ENCODE measurements at regions not wholly inside any gene's neighbourhood (a gene's known extent, or its start where the extent isn't known, plus 50 kb on each side); places are given as distances from the start of the nearest gene placed in this dataset.
"Not testable (repeated sequence)": the region's sequence is repeated elsewhere in the genome, so short reads cannot be mapped to it uniquely, and the experiment has no call there.

DNA sequence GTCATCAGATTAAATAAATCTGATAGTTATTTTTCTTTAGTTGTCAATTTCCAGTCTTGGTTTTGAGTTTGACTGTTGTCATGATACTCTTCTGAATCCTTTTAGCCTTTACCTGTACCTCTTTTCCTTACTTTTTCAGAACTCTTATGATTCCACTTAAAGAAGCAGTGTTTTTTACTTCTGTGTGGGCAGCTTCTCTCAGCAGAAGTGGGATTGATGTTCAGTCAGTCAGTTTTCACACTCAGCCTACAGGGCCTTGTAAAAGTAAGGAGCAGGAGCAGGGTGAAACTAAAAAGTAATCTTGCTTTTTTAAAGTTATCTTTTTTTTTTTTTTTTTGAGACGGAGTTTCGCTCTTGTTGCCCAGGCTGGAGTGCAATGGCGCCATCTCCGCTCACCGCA is 75.1 kb downstream of the HAUS1 start:
- no peak for DNase-seq

DNA sequence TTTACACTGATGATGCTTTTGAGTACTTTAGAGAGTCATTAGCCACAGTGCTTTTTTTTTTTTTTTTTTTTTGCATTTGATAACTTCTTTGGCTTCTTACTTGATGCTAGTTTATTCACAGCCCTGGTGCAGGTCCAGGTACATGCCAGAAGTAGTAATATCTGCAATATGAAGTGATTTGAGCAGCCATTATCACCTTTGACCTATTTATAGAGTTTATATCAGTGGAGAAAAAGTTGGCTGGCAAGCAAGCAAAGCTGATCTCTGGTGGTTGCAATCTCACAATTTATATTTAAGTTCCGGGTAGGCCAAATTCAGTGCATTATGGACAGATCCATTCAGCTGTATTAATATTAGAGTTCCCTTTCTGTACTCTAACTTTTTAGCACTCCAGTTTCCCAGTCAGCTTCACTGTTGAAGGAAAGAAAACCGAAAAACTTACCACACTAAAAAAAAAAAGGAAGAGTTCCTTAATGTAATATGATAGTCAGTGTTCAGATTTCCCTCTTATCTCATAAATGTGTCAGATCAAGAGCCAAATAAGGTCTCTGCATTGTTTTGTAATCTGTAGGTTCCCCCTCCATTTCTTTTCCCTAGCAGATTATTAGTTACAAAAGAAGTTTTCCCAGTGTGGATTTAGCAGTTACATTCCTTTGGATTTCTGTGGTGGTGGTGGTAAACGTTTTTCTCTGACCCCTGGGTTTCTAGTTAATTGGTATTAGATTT is 78.6 kb downstream of the HAUS1 start:
- no peak for DNase-seq

DNA sequence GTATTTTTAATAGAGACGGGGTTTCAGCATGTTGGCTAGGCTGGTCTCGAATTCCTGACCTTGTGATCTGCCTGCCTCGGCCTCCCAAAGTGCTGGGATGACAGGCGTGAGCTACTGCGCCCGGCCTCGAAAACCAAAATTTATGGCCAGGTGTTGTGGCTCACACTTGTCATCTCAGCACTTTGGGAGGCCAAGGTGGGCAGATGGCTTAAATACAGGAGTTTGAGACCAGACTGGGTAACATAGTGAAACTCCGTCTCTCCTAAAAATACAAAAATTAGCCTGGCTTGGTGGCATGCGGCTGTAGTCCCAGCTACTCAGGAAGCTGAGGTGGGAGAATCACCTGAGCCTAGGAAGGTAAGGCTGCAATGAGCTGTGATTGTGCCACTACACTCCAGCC is 80.1 kb downstream of the HAUS1 start:
- DNase-seq: not testable (repeated sequence)

DNA sequence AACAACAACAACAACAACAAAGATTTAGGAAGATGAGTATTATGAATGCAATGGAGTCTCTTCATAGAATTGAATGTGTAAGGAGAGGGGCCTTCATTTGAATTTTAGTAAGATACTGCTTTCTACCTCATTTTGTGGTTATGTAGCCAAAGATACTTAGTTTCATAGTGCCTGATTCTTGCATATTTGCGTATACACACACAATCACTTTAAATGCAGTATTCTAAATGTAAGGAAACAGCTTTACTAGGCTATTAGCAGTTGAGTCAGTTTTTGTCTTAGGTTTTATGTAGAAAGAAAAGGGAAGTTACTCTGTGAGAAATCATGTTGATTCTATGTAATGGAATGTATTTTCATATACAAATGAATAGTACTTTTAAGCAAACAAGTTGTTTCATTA is 80.5 kb downstream of the HAUS1 start:
- no peak for DNase-seq

DNA sequence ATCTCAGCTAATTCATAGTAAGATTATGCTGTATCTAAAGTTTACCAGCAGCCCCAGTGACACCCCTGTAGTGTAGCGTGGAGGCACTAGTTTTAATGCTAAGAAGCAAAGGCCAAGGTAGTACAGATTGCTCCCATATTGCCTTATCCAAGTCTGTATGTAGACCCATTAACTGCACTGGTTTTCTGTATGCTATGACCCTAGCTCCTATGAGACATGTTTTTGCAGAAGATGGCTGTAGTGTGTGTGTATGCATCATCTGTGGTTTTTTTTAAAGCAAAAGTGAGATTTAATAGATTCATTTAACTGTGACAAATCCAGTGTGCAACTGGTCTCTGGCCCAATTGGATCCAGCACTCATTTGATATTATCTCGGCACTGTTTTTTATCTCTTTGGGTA is 86.5 kb downstream of the HAUS1 start:
- DNase-seq: no peak

DNA sequence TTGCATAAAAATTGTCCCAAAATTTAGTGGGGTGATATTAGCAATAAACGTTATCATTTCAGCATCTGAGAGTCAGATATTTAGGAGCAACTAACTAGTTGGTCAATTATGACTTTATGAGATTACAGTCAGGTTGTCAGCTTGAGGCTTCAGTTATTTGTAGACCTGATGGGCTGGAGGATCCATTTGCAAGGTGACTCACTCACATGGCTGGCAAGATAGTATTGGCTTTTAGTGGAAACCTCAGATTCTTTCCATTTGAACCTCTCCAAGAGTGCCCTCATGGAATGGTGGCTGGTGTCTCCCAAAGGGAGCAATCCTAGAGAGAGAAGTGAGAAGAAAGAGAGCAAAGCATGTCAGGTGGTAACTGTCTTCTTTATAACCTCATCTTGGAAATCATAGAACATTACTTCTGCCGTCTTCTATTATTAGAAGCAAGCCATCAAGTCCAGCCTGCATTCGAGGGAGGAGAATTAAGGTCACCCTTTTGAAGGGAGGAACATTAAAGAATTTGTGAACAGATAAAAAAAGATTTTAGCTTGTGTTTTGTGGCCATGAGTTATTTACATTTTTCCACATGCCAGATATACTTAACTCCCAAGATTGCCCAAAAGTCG is 92.5 kb downstream of the HAUS1 start:
- no peak for DNase-seq

DNA sequence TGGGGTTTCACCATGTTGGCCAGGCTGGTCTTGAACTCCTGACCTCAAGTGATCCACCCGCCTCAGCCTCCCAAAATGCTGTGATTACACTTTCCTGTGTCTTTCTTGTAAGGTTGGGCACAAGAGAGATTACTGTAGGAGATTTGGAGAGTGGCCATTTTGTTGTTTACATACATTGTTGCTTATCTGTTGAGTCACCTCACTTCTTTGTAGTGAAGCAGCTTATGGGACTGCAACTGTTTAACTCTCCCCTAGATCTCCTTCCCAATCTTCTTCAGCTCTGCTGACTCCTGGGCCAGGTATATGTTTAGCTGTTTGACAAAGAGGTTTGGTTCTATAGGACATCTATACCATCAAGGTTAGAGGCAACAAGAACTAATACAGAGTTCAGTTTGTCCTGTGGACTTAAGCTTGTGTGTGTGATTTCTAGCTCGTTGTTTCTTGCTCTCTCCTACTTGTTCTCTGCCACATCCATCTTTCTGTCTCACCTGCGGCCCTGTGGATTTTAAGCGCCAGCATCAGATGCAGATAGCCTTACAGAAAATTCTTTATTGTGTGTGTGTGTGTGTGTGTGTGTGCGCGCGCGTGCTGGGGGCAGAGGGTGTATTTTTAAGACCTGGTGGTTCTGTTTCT is 95.4 kb downstream of the HAUS1 start:
- no peak for DNase-seq

DNA sequence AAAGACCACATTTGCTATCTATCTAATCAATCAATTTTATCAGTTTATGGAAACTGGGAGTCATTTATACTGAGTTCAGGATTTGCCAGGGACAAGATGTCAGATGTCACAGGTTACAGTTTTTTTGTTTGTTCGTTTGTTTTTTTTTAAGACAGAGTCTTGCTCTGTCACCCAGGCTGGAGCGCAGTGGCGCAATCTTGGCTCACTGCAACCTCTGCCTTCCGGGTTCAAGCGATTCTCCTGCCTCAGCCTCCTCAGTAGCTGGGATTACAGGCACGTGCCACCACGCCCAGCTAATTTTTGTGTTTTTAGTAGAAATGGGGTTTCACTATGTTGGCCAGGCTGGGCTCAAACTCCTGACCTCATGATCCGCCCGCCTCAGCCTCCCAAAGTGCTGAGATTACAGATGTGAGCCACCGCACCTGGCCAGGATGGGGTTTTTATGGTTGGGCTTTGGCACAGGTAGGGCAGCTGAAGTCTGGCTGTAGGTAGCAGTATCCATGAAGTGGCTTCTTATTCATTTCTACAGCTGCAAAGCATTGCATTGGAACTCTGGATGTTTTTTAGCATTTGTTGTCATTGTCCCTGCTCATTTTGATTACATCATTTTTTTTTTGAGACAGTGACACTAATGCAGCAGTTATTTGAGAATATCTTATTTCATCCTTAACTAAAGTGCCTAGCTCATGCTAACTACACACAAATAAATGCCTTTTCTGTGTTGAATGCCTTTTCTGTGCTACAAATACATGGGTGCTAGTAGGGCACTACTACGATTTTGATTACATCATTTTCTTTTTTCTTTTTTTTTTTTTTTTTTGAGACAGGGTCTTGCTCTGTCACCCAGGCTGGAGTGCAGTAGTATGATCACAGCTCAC is 96.2 kb downstream of the HAUS1 start:
- DNase-seq: not testable (repeated sequence)

DNA sequence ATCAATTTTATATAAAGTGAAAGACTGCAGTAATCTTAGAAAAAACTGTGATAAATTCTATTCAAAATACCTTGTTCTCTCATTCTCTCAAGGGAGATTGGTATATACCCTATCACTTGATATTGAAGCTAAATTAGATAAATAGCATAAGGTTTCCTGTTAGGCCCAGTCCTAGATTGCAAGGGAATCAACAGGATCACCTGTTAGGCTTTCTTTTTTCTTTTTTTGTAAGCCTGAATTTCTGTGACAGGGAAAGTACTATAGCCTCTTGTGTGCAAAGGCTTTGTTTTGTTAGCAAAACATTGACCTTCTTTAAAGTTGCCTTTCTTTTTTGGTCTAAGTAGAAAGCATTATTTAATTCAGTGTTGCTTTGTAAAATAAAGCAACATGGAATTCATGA is 100.0 kb downstream of the HAUS1 start:
- DNase-seq: no peak

DNA sequence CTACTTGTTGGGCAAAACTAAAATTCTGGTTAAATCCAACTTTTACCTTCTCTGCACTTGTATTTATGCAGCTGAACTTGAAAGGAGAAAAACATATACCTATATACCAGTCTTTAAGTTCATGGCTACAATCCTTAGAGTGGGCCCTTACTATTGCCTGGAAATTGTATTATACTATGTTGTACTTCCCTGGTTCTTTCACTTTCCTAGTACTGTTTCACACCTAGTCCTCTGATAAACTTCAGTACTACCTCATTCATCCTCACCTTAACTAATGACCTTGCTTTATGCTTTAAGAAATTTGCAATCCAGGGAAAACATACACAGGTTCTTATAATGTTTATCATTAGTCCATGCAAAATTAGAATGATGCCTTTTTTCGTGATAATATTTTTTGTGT is 103.8 kb downstream of the HAUS1 start:
- no peak for DNase-seq

DNA sequence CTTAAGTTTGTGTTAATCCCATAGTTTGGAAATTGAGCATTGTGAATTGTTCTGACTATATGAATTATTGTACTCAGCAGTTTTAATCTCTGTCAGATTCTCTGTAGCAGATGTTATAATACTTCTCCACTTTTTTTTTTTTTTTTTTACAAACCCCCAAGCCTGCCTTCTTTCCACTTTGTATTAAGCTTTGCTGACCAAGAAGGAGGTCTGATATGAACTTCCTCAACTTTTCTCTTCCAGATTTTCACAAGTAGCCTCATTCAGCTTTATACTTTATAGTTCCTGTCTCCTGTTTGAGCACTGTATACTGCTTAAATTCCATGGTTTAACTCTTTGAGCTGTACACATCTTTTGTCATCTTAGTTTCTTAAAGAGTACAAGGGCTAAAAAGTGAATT is 105.0 kb downstream of the HAUS1 start:
- DNase-seq: no peak

DNA sequence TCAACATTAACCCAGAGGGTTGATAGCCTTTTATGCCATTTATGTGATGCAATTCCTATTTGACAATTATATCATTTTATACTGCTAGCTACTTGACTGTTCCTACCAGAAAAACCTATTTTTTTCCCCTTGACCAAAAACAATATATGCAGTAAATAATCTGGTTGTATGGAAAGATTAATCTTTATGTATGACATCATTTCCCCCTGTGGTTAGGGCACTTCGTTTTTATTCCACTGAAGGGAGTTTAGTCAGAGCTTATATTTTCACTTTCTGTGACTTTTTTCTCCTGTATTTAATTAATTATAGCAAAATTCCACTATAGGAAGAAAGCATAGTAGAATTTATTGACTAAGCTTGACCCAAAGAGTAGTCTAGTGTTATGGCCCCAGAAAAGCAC is 107.6 kb downstream of the HAUS1 start:
- DNase-seq: no peak

DNA sequence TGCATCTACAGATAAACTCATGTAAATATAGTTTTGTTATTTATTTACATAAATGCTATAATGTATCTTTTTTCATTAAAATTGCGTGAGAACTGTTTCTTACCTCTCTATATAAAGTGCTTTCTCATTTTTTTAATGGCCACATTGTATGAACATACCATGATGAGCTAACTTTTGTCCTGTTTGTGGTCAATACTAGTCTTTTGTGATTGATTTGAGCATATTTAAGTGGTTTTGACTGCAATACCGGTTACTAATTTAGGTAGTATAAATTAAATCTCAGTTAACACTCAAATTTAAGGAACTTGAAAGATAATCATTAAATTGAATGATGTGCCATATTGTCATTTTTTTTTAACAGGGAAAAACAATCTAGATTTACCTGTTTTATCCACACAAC is 108.2 kb downstream of the HAUS1 start:
- DNase-seq: no peak

DNA sequence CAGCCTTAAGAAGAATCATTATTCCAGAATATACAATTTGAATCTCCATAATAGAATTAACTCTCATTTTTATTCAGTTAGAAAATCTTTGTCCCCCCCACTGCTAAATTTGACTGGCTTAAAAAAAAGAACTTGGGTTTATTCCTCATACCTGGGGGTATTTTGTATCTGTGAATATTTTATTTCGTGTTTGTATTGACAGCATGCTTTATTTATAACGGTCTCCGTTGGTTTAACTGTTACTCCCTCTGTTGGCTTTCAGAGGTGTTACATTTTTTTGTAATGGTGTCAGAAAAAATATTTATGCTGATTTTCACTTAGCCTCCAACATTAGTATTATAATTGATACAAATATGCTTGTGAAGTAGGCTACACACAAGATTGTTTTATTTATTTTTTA is 109.1 kb downstream of the HAUS1 start:
- no peak for DNase-seq

DNA sequence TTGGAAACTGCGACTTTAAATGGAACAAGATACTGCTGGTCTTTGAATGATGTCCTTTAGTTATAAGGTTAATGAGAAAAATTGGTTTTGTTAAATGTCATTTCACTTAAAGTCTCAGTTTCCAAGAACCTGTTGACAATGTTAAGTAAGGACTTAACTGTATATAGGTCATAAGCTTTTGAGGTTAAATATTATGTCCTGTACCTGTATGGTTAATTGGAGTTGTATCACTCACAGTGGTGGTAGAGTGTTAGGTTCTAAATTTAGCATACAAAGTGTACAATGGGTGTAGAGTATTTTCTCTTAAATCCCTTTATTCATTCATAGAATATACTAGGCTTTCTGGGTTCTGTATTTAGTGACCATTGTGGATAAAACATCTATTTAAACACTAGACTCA is 110.2 kb downstream of the HAUS1 start:
- DNase-seq: no peak

DNA sequence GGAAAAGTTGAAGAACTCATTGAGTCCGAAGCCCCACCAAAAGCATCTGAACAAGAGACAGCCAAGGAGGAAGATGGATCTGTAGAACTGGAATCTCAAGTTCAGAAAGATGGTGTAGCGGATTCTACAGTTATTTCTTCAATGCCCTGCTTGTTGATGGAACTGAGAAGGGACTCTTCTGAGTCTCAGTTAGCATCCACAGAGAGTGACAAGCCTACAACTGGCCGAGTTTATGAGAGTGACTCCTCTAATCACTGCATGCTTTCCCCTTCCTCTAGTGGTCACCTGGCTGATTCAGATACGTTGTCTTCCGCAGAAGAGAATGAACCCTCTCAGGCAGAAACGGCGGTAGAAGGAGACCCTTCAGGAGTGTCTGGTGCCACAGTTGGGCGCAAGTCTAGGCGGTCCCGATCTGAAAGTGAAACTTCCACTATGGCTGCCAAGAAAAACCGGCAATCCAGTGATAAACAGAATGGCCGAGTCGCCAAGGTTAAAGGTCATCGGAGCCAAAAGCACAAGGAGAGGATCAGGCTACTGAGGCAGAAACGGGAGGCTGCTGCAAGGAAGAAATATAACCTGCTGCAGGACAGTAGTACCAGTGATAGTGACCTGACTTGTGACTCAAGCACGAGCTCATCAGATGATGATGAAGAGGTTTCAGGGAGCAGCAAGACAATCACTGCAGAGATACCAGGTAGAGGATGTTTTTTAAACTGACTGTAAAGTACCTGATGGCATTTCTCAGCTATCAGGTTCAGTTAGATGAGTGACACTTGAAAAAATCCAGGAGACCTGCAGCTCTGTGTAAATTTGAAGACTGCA is 111.9 kb downstream of the HAUS1 start:
- no peak for DNase-seq

DNA sequence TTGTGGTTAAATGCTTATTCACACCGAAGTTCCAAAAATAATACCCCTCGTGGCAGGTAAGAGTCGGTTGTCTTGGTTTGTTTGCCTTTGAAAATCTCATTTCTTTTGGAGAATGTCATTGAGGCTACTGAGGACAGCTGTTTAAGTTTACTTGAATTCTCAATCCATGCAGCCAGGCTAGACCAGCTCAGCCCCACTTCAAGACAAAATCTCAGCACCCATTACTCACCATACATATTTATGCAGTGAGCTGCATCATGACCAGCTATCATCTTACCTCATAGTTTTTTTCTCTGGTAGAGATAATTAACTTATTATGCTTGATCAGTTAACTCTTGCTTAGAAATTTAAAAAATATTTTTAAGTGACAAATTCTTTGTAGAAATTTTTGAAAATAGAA is 115.9 kb downstream of the HAUS1 start:
- DNase-seq: no peak

DNA sequence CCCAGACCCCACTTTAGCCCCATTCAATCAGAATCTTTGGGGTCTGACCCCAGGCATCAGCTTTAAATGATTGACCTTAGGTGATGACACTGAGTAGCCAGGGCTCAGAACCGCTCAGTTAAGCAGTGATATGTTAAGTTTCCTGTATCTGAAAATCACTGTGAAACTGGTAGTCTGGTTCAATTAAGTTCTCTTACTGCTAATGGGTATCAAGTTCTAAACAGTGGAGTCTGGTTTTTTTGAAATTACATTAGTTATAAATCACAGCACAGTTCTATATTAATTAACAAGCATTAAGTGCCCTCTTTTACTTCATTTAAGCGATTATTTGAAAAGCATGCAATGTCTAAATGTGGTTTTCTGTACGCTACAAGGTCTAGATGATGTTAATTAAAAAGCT is 117.9 kb downstream of the HAUS1 start:
- DNase-seq: no peak

DNA sequence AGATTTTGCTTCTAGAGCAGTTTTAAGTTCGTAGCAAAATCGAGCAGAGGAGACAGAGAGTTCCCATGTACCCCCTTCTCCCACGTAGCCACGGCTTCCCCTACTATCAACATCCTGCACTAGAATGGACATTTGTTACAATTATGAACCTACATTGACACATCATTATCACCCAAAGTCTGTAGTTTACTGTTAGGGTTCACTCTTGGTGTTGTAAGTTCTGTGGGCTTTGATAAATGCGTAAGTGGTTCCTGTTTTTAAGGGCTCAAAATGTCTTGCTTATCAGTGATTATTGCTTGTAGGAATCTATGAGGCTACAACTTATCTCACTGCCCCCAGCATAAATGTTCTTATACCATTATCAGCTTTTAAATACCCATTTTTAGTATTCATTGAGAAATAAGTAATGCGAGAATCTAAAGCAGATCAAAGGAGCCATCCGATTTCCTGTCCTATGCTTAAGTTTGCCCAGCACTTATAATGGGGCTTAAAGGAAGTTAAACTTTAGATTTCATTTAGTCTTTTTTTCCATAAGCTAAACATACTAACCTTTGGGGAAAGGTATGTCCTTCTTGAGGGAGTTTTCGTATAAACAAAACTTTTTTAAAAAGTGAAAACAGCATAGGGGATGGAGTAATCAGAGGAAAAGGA is 118.7 kb downstream of the HAUS1 start:
- DNase-seq: no peak

DNA sequence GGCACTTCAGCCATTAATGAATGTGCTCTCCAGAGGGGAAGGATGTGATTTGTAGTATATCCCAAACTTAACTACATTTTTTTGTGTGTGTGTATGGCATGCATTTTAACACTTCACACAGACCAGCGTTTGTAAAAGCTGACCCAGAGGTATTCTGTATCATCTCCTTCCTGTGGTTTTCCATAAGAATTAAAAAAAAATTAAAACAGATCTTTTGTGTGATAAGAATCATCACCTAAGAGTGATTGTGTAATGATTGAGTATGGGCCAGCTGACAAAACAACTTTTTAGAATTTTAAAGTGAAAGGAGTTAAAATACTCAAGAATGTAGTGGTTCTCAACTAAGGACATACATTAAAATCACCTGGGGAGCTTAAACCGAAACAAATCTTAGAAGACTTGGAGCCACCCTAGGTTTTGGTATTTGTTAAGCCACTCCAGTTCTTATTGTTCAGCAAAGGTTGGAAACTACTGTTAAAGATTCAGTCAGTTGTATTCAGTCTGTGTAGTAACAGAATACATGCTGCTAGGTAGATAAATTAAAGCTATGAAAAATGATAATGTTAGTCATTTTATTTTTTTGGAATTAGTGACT is 120.1 kb downstream of the HAUS1 start:
- no peak for DNase-seq

DNA sequence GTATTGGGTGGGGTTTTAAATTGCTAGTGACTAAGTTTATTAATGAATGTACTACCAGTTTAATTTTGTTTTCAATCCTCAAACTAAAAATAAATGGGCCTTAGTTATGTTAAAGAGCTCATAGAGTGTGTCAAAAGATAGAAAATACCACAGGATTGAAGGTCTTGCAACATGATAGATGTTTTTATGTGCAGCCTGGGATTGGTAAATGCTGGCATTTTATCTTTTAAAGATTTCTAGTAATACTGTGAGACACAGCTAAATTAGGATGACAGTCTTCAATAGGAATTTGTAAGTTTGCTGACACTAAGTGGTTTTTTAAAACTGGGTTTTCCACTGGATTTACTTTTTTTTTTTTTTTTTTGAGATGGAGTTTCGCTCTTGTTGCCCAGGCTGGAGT is 122.3 kb downstream of the HAUS1 start:
- no peak for DNase-seq

DNA sequence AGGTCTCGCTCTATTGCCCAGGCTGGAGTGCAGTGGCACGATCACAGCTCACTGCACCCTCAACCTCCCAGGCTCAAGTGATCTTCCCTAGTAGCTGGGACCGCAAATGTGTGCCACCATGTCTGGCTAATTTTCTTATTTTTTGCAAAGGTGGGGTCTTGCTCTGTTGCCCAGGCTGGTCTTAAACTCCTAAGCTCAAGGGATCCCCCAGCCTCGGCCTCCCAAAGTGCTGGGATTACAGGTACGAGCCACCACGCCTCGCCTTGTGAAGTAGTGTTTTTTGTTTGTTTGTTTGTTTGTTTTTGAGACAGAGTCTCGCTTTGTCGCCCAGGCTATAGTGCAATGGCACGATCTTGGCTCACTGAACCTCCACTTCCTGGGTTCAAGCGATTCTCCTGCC is 125.5 kb downstream of the HAUS1 start:
- not testable (repeated sequence) for DNase-seq

All from CD4-positive, alpha-beta T cell treated with Interleukin-6 for 4 hours (primary cell).